GM10266 (cell line): ENCODE measurements at regions not wholly inside any gene's neighbourhood (a gene's known extent, or its start where the extent isn't known, plus 50 kb on each side); places are given as distances from the start of the nearest gene placed in this dataset.

Experiments used
- DNase-seq: peaks from one replicate; pipeline ENCODE4 v3.0.0; 2012; ENCODE audit errors: extremely low spot score
- CTCF ChIP-seq: IDR thresholded peaks from 2 replicates; pipeline ENCODE4 v1.5.1; 2012; ENCODE audit warnings: mild to moderate bottlenecking, low read depth; ENCODE audit not compliant: control insufficient read depth, insufficient read depth; ENCODE audit errors: missing control alignments

GRCh38 chr9:118522093-118523028 lies 818.2 kb downstream of the TLR4 start:
- TF ChIP-seq CTCF: peak; percentile 65
- peak; percentile 32 for DNase-seq

- DNase-seq: no peak
- no peak for TF ChIP-seq CTCF
These were observed 823.1 kb downstream of the TLR4 start for GRCh38 chr9:118527261-118527660.

- TF ChIP-seq CTCF: no peak
- DNase-seq: no peak
These were observed 825.0 kb downstream of the TLR4 start for GRCh38 chr9:118529210-118529609.

GRCh38 chr9:118529624-118530214 lies 825.5 kb downstream of the TLR4 start:
- peak; percentile 8 for DNase-seq

GRCh38 chr9:118532592-118532991 lies 828.4 kb downstream of the TLR4 start:
- DNase-seq: no peak
- TF ChIP-seq CTCF: no peak

More at GRCh38 chr9:118529624-118530214, 825.5 kb downstream of the TLR4 start:
- no peak for TF ChIP-seq CTCF

GRCh38 chr9:118533101-118533500 lies 828.9 kb downstream of the TLR4 start:
- no peak for DNase-seq
- TF ChIP-seq CTCF: no peak

- TF ChIP-seq CTCF: no peak
These were observed 829.6 kb downstream of the TLR4 start for GRCh38 chr9:118533850-118534249.

More at GRCh38 chr9:118533850-118534249, 829.6 kb downstream of the TLR4 start:
- no peak for DNase-seq
